ENCODE measurements at regions not wholly inside any gene's neighbourhood (a gene's known extent, or its start where the extent isn't known, plus 50 kb on each side); places are given as distances from the start of the nearest gene placed in this dataset.

DNA sequence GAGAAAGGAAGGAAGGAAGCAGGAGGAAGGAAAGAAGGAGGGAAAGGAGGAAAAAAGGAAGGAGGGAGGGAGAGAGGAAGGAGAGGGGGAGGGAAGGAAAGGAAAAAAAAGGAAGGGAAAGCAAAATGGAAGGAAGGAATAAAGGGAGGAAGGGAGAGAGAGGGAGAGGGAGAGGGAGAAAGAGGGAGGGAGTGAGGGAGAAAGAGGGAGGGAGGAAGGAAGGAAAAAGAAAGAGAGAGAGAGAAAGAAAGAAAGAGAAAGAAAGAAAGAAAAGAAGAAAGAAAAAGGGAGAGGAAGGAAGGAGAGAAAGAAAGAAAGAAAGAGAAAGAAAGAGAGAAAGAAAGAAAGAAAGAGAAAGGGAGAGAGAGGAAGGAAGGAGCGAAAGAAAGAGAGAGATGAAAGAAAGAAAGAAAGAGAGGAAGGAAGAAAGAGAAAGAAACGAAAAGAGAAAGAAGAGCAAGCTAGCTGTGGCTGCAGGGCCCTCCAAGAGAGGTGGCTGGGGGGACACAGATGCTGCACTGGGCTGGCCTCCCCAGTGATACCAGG is 472.4 kb upstream of the MGMT start:
- WGBS, 2 donors: 84 to 86% methylated on average over 2 of the region's 2 CpGs

DNA sequence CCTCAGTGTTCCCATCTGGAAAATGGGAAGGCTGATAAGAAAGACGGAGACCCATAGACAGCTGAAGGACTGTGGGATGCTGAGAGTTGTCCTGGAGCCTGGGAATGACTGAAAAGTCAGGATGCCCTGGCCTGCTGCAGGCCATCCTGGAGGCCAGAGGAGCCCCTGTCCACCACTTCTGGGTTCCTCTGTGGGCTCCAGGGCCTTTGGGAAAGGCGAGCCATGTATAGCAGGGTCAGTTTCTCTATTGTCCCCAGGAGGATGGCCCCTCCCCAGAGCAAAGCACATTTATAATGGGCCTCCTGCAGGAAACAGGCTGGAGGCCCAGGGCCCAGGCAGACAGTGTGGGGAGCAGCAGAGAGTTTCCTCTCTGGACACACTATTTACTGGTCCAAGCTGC is 471.4 kb upstream of the MGMT start:
- Histone ChIP-seq H3K4me3 (no peak overlapping the region), H3K9ac (ENCODE audit: insufficient read depth in 1 of 2, low read length in 2 of 2) (no peak overlapping the region), H3K4me1 (ENCODE audit: control insufficient read depth in 5 of 5, insufficient read depth in 5 of 5, low read length in 5 of 5) (peaks cover 0 to 5% (median 0%) of the 10 kb centered on the region in 5 donors), H3K9me3 (ENCODE audit: control insufficient read depth in 4 of 4, insufficient read depth in 3 of 4, low read length in 3 of 4) (peaks cover 0 to 2% (median 0%) of the 10 kb centered on the region in 4 donors), H3K36me3 (ENCODE audit: control insufficient read depth in 4 of 4, insufficient read depth in 4 of 4, low read length in 4 of 4) (no peaks in the 10 kb centered on the region), H3K27me3 (ENCODE audit: control insufficient read depth in 3 of 3, insufficient read depth in 3 of 3, low read length in 2 of 3) (no peaks in the 10 kb centered on the region), H3K27ac (ENCODE audit: low read depth in 1 of 2, low read length in 1 of 2) (no peak overlapping the region)
- DNase-seq: no peak
- no peak for ATAC-seq (ENCODE audit: insufficient read depth, low FRiP score)
- no peak for TF ChIP-seq CTCF (IDR thresholded peaks at IDR 0.05; ENCODE audit: control extremely low read depth, extremely low read depth)
- WGBS, 2 donors: 79% methylated on average over 2 of the region's 2 CpGs

More for the DNA sequence above, 472.4 kb upstream of the MGMT start:
- no peak overlapping the region for H3K9ac ChIP-seq (ENCODE audit: insufficient read depth in 1 of 2, low read length in 2 of 2)
- no peak for TF ChIP-seq CTCF (IDR thresholded peaks at IDR 0.05; ENCODE audit: control extremely low read depth, extremely low read depth)
- ATAC-seq (ENCODE audit: insufficient read depth, low FRiP score) (no peak), DNase-seq (no peak)
- peaks cover 0 to 5% (median 0%) of the 10 kb centered on the region in 5 donors for H3K4me1 ChIP-seq (ENCODE audit: control insufficient read depth in 5 of 5, insufficient read depth in 5 of 5, low read length in 5 of 5)
- H3K27ac ChIP-seq (ENCODE audit: low read depth in 1 of 2, low read length in 1 of 2): no peak overlapping the region
- no peaks in the 10 kb centered on the region for H3K36me3 ChIP-seq (ENCODE audit: control insufficient read depth in 4 of 4, insufficient read depth in 4 of 4, low read length in 4 of 4)
- H3K4me3 ChIP-seq: no peak overlapping the region
- H3K9me3 ChIP-seq (ENCODE audit: control insufficient read depth in 4 of 4, insufficient read depth in 3 of 4, low read length in 3 of 4): peaks cover 0 to 2% (median 0%) of the 10 kb centered on the region in 4 donors
- no peaks in the 10 kb centered on the region for H3K27me3 ChIP-seq (ENCODE audit: control insufficient read depth in 3 of 3, insufficient read depth in 3 of 3, low read length in 2 of 3)

GRCh38 chr10:128996092-128996491 is 470.9 kb upstream of the MGMT start:
- peaks cover 0 to 5% (median 0%) of the 10 kb centered on the region in 5 donors for H3K4me1 ChIP-seq (ENCODE audit: control insufficient read depth in 5 of 5, insufficient read depth in 5 of 5, low read length in 5 of 5)
- no peak overlapping the region for H3K27ac ChIP-seq (ENCODE audit: low read depth in 1 of 2, low read length in 1 of 2)
- no peak for ATAC-seq (ENCODE audit: insufficient read depth, low FRiP score)
- H3K27me3 ChIP-seq (ENCODE audit: control insufficient read depth in 3 of 3, insufficient read depth in 3 of 3, low read length in 2 of 3): no peaks in the 10 kb centered on the region
- H3K9me3 ChIP-seq (ENCODE audit: control insufficient read depth in 4 of 4, insufficient read depth in 3 of 4, low read length in 3 of 4): peaks cover 0 to under 1% (median 0%) of the 10 kb centered on the region in 4 donors
- no peaks in the 10 kb centered on the region for H3K36me3 ChIP-seq (ENCODE audit: control insufficient read depth in 4 of 4, insufficient read depth in 4 of 4, low read length in 4 of 4)
- 87 to 88% methylated on average over 8 of the region's 8 CpGs for WGBS, 2 donors
- no peak for DNase-seq
- no peak for TF ChIP-seq CTCF (IDR thresholded peaks at IDR 0.05; ENCODE audit: control extremely low read depth, extremely low read depth)
- H3K9ac ChIP-seq (ENCODE audit: insufficient read depth in 1 of 2, low read length in 2 of 2): no peak overlapping the region
- H3K4me3 ChIP-seq: no peak overlapping the region

Measured in lung (tissue), 11 donors.